ENCODE measurements at regions not wholly inside any gene's neighbourhood (a gene's known extent, or its start where the extent isn't known, plus 50 kb on each side); places are given as distances from the start of the nearest gene placed in this dataset.

DNA sequence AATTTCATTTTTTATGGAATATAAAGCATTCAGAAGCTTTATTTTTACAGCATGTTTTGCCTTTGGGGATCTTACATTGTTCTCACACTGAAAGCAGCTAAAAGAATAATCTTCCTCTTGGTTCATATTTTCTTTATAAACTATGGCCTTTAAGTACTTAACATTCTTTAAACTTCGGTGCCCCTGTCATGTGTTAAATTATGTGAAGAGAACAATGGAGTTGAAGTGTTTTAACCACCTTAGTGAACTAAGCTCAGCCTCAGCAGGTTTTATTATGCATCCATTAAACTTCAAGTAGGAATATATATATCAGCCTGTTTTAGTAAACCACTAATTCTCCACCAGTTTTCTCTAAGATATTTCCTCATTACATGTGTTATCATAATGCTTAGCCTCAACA lies 371.4 kb upstream of the CDH18 start:
- no peak overlapping the region for H2BK15ac ChIP-seq (ENCODE audit: low read depth, low read length)
- no peaks in the 10 kb centered on the region for H3K79me1 ChIP-seq (ENCODE audit: insufficient read depth, low read depth, low read length, poor library complexity, severe bottlenecking)
- H4K5ac ChIP-seq (ENCODE audit: insufficient read length, low read depth, low read length) = no peak overlapping the region
- H2BK12ac ChIP-seq (ENCODE audit: insufficient read length, low read depth, low read length) = no peak overlapping the region
- no CpG with 5 or more reads among the region's 1 CpG for WGBS (ENCODE audit: extremely low coverage, insufficient read length, low lambda C conversion rate)
- H3K4me1 ChIP-seq (ENCODE audit: insufficient read depth, low read length) = no peaks in the 10 kb centered on the region
- TF ChIP-seq, protein P1, sequence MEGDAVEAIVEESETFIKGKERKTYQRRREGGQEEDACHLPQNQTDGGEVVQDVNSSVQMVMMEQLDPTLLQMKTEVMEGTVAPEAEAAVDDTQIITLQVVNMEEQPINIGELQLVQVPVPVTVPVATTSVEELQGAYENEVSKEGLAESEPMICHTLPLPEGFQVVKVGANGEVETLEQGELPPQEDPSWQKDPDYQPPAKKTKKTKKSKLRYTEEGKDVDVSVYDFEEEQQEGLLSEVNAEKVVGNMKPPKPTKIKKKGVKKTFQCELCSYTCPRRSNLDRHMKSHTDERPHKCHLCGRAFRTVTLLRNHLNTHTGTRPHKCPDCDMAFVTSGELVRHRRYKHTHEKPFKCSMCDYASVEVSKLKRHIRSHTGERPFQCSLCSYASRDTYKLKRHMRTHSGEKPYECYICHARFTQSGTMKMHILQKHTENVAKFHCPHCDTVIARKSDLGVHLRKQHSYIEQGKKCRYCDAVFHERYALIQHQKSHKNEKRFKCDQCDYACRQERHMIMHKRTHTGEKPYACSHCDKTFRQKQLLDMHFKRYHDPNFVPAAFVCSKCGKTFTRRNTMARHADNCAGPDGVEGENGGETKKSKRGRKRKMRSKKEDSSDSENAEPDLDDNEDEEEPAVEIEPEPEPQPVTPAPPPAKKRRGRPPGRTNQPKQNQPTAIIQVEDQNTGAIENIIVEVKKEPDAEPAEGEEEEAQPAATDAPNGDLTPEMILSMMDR (conservative IDR thresholded peaks at IDR 0.05) = no peak
- no peak overlapping the region for H2AK5ac ChIP-seq (ENCODE audit: insufficient read length, low read length)
- no peak overlapping the region for H3K18ac ChIP-seq (ENCODE audit: insufficient read length, low read depth, low read length)
- no peaks in the 10 kb centered on the region for H3K9me3 ChIP-seq (ENCODE audit: control insufficient read depth, low read depth, low read length)
- H3K9ac ChIP-seq (ENCODE audit: extremely low read depth, insufficient read length, low read length) = no peak overlapping the region
- H2BK120ac ChIP-seq (ENCODE audit: low read depth, low read length, poor library complexity, severe bottlenecking) = no peak overlapping the region
- no peaks in the 10 kb centered on the region for H3K27me3 ChIP-seq (ENCODE audit: insufficient read depth, low read length)
- H2BK5ac ChIP-seq (ENCODE audit: insufficient read length, low read length) = no peak overlapping the region
- H3K79me2 ChIP-seq (ENCODE audit: insufficient read depth, low read length) = no peaks in the 10 kb centered on the region
- H4K20me1 ChIP-seq (ENCODE audit: control insufficient read depth, insufficient read depth, insufficient read length) = no peaks in the 10 kb centered on the region
- H4K8ac ChIP-seq (replicated peaks; ENCODE audit: insufficient read length, low read depth, low read length) = no peak overlapping the region
- H3K4ac ChIP-seq (ENCODE audit: low read depth, low read length) = no peak overlapping the region
- no peaks in the 10 kb centered on the region for H3K23me2 ChIP-seq (ENCODE audit: insufficient read length, low read depth, low read length, poor library complexity, severe bottlenecking)
- H3K14ac ChIP-seq (ENCODE audit: insufficient read depth, low read length) = no peak overlapping the region
- no peak overlapping the region for H3T11ph ChIP-seq (ENCODE audit: low read length)
- Mint-ChIP-seq H3K27me3 (ENCODE audit: low read depth) (no peaks in the 10 kb centered on the region), H3K9me3 (no peaks in the 10 kb centered on the region; a peak in 1 of 5 replicates), H3K36me3 (ENCODE audit: insufficient read depth in 1 of 3, low read depth in 3 of 3) (no peaks in the 10 kb centered on the region), H3K4me3 (no peak overlapping the region), H3K4me1 (0 out of 4 replicates have a peak, but pooled peaks cover 0 to 3% of the 10 kb centered on the region in 2 experiments), H3K27ac (no peak overlapping the region)
- no peak overlapping the region for H3K23ac ChIP-seq (ENCODE audit: insufficient read length, low read depth, low read length)
- no peak overlapping the region for H3K4me2 ChIP-seq (ENCODE audit: insufficient read depth, insufficient read length, low read length)
- no peak overlapping the region for H3K56ac ChIP-seq (ENCODE audit: insufficient read length, low read depth, low read length)
- H2BK20ac ChIP-seq (ENCODE audit: low read depth, low read length, poor library complexity, severe bottlenecking) = no peak overlapping the region
- no peak for DNase-seq
- H2AFZ ChIP-seq (ENCODE audit: low read length) = no peak overlapping the region
- no peak overlapping the region for H4K91ac ChIP-seq (ENCODE audit: insufficient read length, low read depth, low read length)
- H3K27ac ChIP-seq (ENCODE audit: insufficient read length, low read depth, low read length) = no peak overlapping the region
